Upper lobe of left lung (tissue), 6 donors: ENCODE measurements at regions not wholly inside any gene's neighbourhood (a gene's known extent, or its start where the extent isn't known, plus 50 kb on each side); places are given as distances from the start of the nearest gene placed in this dataset.

Experiments
- ATAC-seq, 2 donors: fragments of 200-7000 bp; cut with Tn5 transposase; one replicate each; pipeline ENCODE4 v1.9.1; 2022; ENCODE audit warnings: mild to moderate bottlenecking in 2 of 2, moderate library complexity in 2 of 2; ENCODE audit not compliant: low FRiP score in 2 of 2
- DNase-seq, 2 donors: peaks; one replicate each; pipeline ENCODE4 v3.0.0-alpha.2; 2019 to 2020
- H3K27ac ChIP-seq, 4 donors: fragments of 200-600 bp; sonication (generic); one replicate each; pipeline ENCODE4 v1.5.1; 2016 to 2019
- H3K27me3 ChIP-seq, 4 donors: fragments of 200-600 bp; sonication (generic); one replicate each; pipeline ENCODE4 v1.5.1; 2017 to 2019
- H3K36me3 ChIP-seq, 4 donors: fragments of 200-600 bp; sonication (generic); one replicate each; pipeline ENCODE4 v1.5.1; 2016 to 2019
- H3K4me1 ChIP-seq, 4 donors: fragments of 200-600 bp; sonication (generic); one replicate each; pipeline ENCODE4 v1.5.1; 2018 to 2019
- H3K4me3 ChIP-seq, 4 donors: fragments of 200-600 bp; sonication (generic); one replicate each; pipeline ENCODE4 v1.5.1; 2017 to 2019; ENCODE audit warnings: mild to moderate bottlenecking in 2 of 4, moderate library complexity in 1 of 4
- H3K9me3 ChIP-seq, 4 donors: fragments of 200-600 bp; sonication (generic); one replicate each; pipeline ENCODE4 v1.5.1; 2018 to 2019
- CTCF ChIP-seq, 6 experiments: fragments of 450-650 bp in 4 of 6; fragments of 200-600 bp in 2 of 6; sonication (generic) in 2 of 6; IDR thresholded peaks; one replicate each; pipeline ENCODE4 v1.5.1; 2016 to 2019; ENCODE audit warnings: antibody characterized with exemption in 6 of 6
- EP300 ChIP-seq, 4 donors: sonication (generic); formaldehyde crosslinking; IDR thresholded peaks; one replicate each; pipeline ENCODE4 v1.5.1; 2017; ENCODE audit warnings: antibody characterized with exemption in 4 of 4, control low read depth in 2 of 4
- POLR2A ChIP-seq, 4 donors: fragments of 450-650 bp; IDR thresholded peaks; one replicate each; pipeline ENCODE4 v1.5.1; 2016 to 2017; ENCODE audit warnings: antibody characterized with exemption in 4 of 4, mild to moderate bottlenecking in 2 of 4
- POLR2AphosphoS5 ChIP-seq, 2 donors: sonication (generic); formaldehyde crosslinking; IDR thresholded peaks; one replicate each; pipeline ENCODE4 v1.5.1; 2017; ENCODE audit warnings: antibody characterized with exemption in 2 of 2
- WGBS, 2 donors: methylation state at CpG; one replicate each; pipeline ENCODE4 v1.1.5; 2017 to 2018; 5-methylcytosine and 5-hydroxymethylcytosine counted together
- donor health status: DM: no; HTN: no; CAD: no; lungs with moderate emphysema.
- donor health status: DM: no; HTN: yes; CAD: no; lungs with severe emphysema.

GRCh38 chr6:947235-947934 lies 254.4 kb upstream of the EXOC2 start:
- ATAC-seq (peak in 1 of 2 donors; percentile 26), DNase-seq (peak in 1 of 2 donors; percentile 24)
- TF ChIP-seq CTCF (IDR thresholded peaks at IDR 0.05) (no peak), EP300 (IDR thresholded peaks at IDR 0.05) (no peak), POLR2AphosphoS5 (IDR thresholded peaks at IDR 0.05) (no peak), POLR2A (IDR thresholded peaks at IDR 0.05) (no peak)
- Histone ChIP-seq H3K4me3 (no peak overlapping the region), H3K27ac (no peak overlapping the region), H3K36me3 (no peaks in the 10 kb centered on the region), H3K9me3 (peaks cover 0 to 4% (median 0%) of the 10 kb centered on the region in 4 donors), H3K4me1 (peaks cover 0 to 5% (median 0%) of the 10 kb centered on the region in 4 donors), H3K27me3 (no peaks in the 10 kb centered on the region)
- WGBS, 2 donors, result 84 to 92% methylated on average over 7 of the region's 7 CpGs

- DNase-seq (no peak), ATAC-seq (no peak)
- H3K4me1 ChIP-seq, result peaks cover 0 to 5% (median 0%) of the 10 kb centered on the region in 4 donors
- H3K27ac ChIP-seq, result no peak overlapping the region
- H3K9me3 ChIP-seq, result peaks cover 0 to 4% (median 0%) of the 10 kb centered on the region in 4 donors
- H3K4me3 ChIP-seq, result no peak overlapping the region
- no peaks in the 10 kb centered on the region for H3K36me3 ChIP-seq
- TF ChIP-seq POLR2AphosphoS5 (IDR thresholded peaks at IDR 0.05) (no peak), EP300 (IDR thresholded peaks at IDR 0.05) (no peak), CTCF (IDR thresholded peaks at IDR 0.05) (no peak), POLR2A (IDR thresholded peaks at IDR 0.05) (no peak)
- no peaks in the 10 kb centered on the region for H3K27me3 ChIP-seq
- WGBS, 2 donors, result 62 to 75% methylated on average over 3 of the region's 3 CpGs
These were observed 253.6 kb upstream of the EXOC2 start for GRCh38 chr6:946546-946945.

- Histone ChIP-seq H3K36me3 (no peaks in the 10 kb centered on the region), H3K4me1 (no peaks in the 10 kb centered on the region), H3K4me3 (no peak overlapping the region), H3K9me3 (peaks cover 0 to 4% (median 0%) of the 10 kb centered on the region in 4 donors), H3K27me3 (no peaks in the 10 kb centered on the region), H3K27ac (no peak overlapping the region)
- WGBS, 2 donors, result 76 to 86% methylated on average over 11 to 12 of the region's 12 CpGs
- no peak for ATAC-seq
- TF ChIP-seq POLR2A (IDR thresholded peaks at IDR 0.05) (no peak), CTCF (IDR thresholded peaks at IDR 0.05) (no peak), EP300 (IDR thresholded peaks at IDR 0.05) (no peak), POLR2AphosphoS5 (IDR thresholded peaks at IDR 0.05) (no peak)
- peak in 1 of 2 donors; percentile 7 for DNase-seq
These were observed 246.8 kb upstream of the EXOC2 start for GRCh38 chr6:939526-940252.

GRCh38 chr6:938916-939315 lies 246.0 kb upstream of the EXOC2 start:
- no peak overlapping the region for H3K4me3 ChIP-seq
- no peak for TF ChIP-seq CTCF (IDR thresholded peaks at IDR 0.05)
- TF ChIP-seq POLR2AphosphoS5 (IDR thresholded peaks at IDR 0.05), result no peak
- no peak for TF ChIP-seq EP300 (IDR thresholded peaks at IDR 0.05)
- no peak for TF ChIP-seq POLR2A (IDR thresholded peaks at IDR 0.05)
- H3K27me3 ChIP-seq, result no peaks in the 10 kb centered on the region
- H3K36me3 ChIP-seq, result no peaks in the 10 kb centered on the region
- no peak for ATAC-seq
- H3K9me3 ChIP-seq, result no peaks in the 10 kb centered on the region
- 82 to 83% methylated on average over 7 of the region's 7 CpGs for WGBS, 2 donors
- no peak overlapping the region for H3K27ac ChIP-seq
- DNase-seq, result no peak
- no peaks in the 10 kb centered on the region for H3K4me1 ChIP-seq
